Astrocyte of the cerebellum (primary cell): ENCODE measurements at regions not wholly inside any gene's neighbourhood (a gene's known extent, or its start where the extent isn't known, plus 50 kb on each side); places are given as distances from the start of the nearest gene placed in this dataset.

Experiments used
- DNase-seq: peaks from one replicate; pipeline ENCODE4 v3.0.0-alpha.2; 2011; ENCODE audit warnings: low read depth
- H3K4me3 ChIP-seq: 2 replicates; pipeline ENCODE4 v1.5.1; 2011; ENCODE audit warnings: mild to moderate bottlenecking, low read depth, low read length, moderate library complexity
- CTCF ChIP-seq: IDR thresholded peaks from 2 replicates; pipeline ENCODE4 v1.5.1; 2012; ENCODE audit warnings: low read length, low read depth, moderate library complexity, mild to moderate bottlenecking; ENCODE audit errors: missing control alignments
- in situ Hi-C: cut with HindIII; loops from 2 replicates; pipeline ENCODE4 v1.10.0; 2017; ENCODE audit warnings: low sequenced_read_pairs

GRCh38 chr9:103660830-103661229, 433.3 kb upstream of the SMC2 start:
- H3K4me3 ChIP-seq: no peak overlapping the region
- no peak for TF ChIP-seq CTCF
- in situ Hi-C loops: no loop called here

GRCh38 chr9:103661663-103662062, 432.4 kb upstream of the SMC2 start:
- no peak overlapping the region for H3K4me3 ChIP-seq
- no peak for TF ChIP-seq CTCF
- no peak for DNase-seq
- in situ Hi-C loops: no loop called here

More at GRCh38 chr9:103660830-103661229, 433.3 kb upstream of the SMC2 start:
- DNase-seq: no peak

- in situ Hi-C loops: no loop called here
- TF ChIP-seq CTCF: no peak
- DNase-seq: no peak
- H3K4me3 ChIP-seq: no peak overlapping the region
Measured at GRCh38 chr9:103669296-103669695, 424.8 kb upstream of the SMC2 start.

- DNase-seq: no peak
- TF ChIP-seq CTCF: no peak
- in situ Hi-C loops: no loop called here
- no peak overlapping the region for H3K4me3 ChIP-seq
Measured at GRCh38 chr9:103674271-103674670, 419.8 kb upstream of the SMC2 start.

- DNase-seq: no peak
- H3K4me3 ChIP-seq: no peak overlapping the region
- in situ Hi-C loops: no loop called here
- no peak for TF ChIP-seq CTCF
Measured at GRCh38 chr9:103680581-103680980, 413.5 kb upstream of the SMC2 start.

- no peak for TF ChIP-seq CTCF
- in situ Hi-C loops: no loop called here
- no peak overlapping the region for H3K4me3 ChIP-seq
Measured at GRCh38 chr9:103681435-103681834, 412.7 kb upstream of the SMC2 start.

More at GRCh38 chr9:103681435-103681834, 412.7 kb upstream of the SMC2 start:
- no peak for DNase-seq
